ENCODE measurements at regions not wholly inside any gene's neighbourhood (a gene's known extent, or its start where the extent isn't known, plus 50 kb on each side); places are given as distances from the start of the nearest gene placed in this dataset.

- Histone ChIP-seq H3K4me3 (ENCODE audit: low read length) (no peak overlapping the region), H3K36me3 (ENCODE audit: control insufficient read depth, insufficient read depth, low read length) (no peaks in the 10 kb centered on the region), H3K27me3 (ENCODE audit: control insufficient read depth, insufficient read depth, low read length) (no peaks in the 10 kb centered on the region), H3K4me1 (ENCODE audit: control insufficient read depth, insufficient read depth, low read length) (no peaks in the 10 kb centered on the region), H3K27ac (ENCODE audit: low read length) (no peak overlapping the region), H3K9me3 (ENCODE audit: control insufficient read depth, low read depth, low read length) (no peaks in the 10 kb centered on the region)
- no peak for DNase-seq
- no CpG with 5 or more reads among the region's 1 CpG for WGBS (ENCODE audit: insufficient coverage, low lambda C conversion rate)
Measured at GRCh38 chr7:85980740-85981139, 663.0 kb upstream of the GRM3 start.

GRCh38 chr7:85974176-85974575, 669.5 kb upstream of the GRM3 start:
- DNase-seq, result no peak
- H3K27me3 ChIP-seq (ENCODE audit: control insufficient read depth, insufficient read depth, low read length), result no peaks in the 10 kb centered on the region
- no peaks in the 10 kb centered on the region for H3K9me3 ChIP-seq (ENCODE audit: control insufficient read depth, low read depth, low read length)
- H3K4me3 ChIP-seq (ENCODE audit: low read length), result no peak overlapping the region
- no peak overlapping the region for H3K27ac ChIP-seq (ENCODE audit: low read length)
- WGBS (ENCODE audit: insufficient coverage, low lambda C conversion rate), result 82% methylated on average over 1 of the region's 1 CpG
- H3K4me1 ChIP-seq (ENCODE audit: control insufficient read depth, insufficient read depth, low read length), result no peaks in the 10 kb centered on the region
- H3K36me3 ChIP-seq (ENCODE audit: control insufficient read depth, insufficient read depth, low read length), result no peaks in the 10 kb centered on the region

GRCh38 chr7:85972504-85973141, 671.1 kb upstream of the GRM3 start:
- H3K36me3 ChIP-seq (ENCODE audit: control insufficient read depth, insufficient read depth, low read length), result no peaks in the 10 kb centered on the region
- H3K9me3 ChIP-seq (ENCODE audit: control insufficient read depth, low read depth, low read length), result no peaks in the 10 kb centered on the region
- H3K4me1 ChIP-seq (ENCODE audit: control insufficient read depth, insufficient read depth, low read length), result no peaks in the 10 kb centered on the region
- H3K27me3 ChIP-seq (ENCODE audit: control insufficient read depth, insufficient read depth, low read length), result no peaks in the 10 kb centered on the region
- H3K4me3 ChIP-seq (ENCODE audit: low read length), result no peak overlapping the region
- no peak overlapping the region for H3K27ac ChIP-seq (ENCODE audit: low read length)
- no CpG with 5 or more reads among the region's 13 CpGs for WGBS (ENCODE audit: insufficient coverage, low lambda C conversion rate)
- DNase-seq, result no peak

GRCh38 chr7:85954961-85955360, 688.7 kb upstream of the GRM3 start:
- 86% methylated on average over 1 of the region's 3 CpGs for WGBS (ENCODE audit: insufficient coverage, low lambda C conversion rate)
- no peaks in the 10 kb centered on the region for H3K9me3 ChIP-seq (ENCODE audit: control insufficient read depth, low read depth, low read length)
- no peak for DNase-seq
- no peaks in the 10 kb centered on the region for H3K4me1 ChIP-seq (ENCODE audit: control insufficient read depth, insufficient read depth, low read length)
- H3K4me3 ChIP-seq (ENCODE audit: low read length), result no peak overlapping the region
- no peak overlapping the region for H3K27ac ChIP-seq (ENCODE audit: low read length)
- H3K27me3 ChIP-seq (ENCODE audit: control insufficient read depth, insufficient read depth, low read length), result no peaks in the 10 kb centered on the region
- H3K36me3 ChIP-seq (ENCODE audit: control insufficient read depth, insufficient read depth, low read length), result no peaks in the 10 kb centered on the region

- H3K9me3 ChIP-seq (ENCODE audit: control insufficient read depth, low read depth, low read length), result peaks cover 2% of the 10 kb centered on the region
- H3K27ac ChIP-seq (ENCODE audit: low read length), result no peak overlapping the region
- H3K36me3 ChIP-seq (ENCODE audit: control insufficient read depth, insufficient read depth, low read length), result no peaks in the 10 kb centered on the region
- H3K4me3 ChIP-seq (ENCODE audit: low read length), result no peak overlapping the region
- no peak for DNase-seq
- H3K4me1 ChIP-seq (ENCODE audit: control insufficient read depth, insufficient read depth, low read length), result no peaks in the 10 kb centered on the region
- no CpG with 5 or more reads among the region's 1 CpG for WGBS (ENCODE audit: insufficient coverage, low lambda C conversion rate)
- H3K27me3 ChIP-seq (ENCODE audit: control insufficient read depth, insufficient read depth, low read length), result no peaks in the 10 kb centered on the region
Measured at GRCh38 chr7:85950871-85951270, 692.8 kb upstream of the GRM3 start.

- no peaks in the 10 kb centered on the region for H3K27me3 ChIP-seq (ENCODE audit: control insufficient read depth, insufficient read depth, low read length)
- H3K4me1 ChIP-seq (ENCODE audit: control insufficient read depth, insufficient read depth, low read length), result no peaks in the 10 kb centered on the region
- H3K4me3 ChIP-seq (ENCODE audit: low read length), result no peak overlapping the region
- H3K9me3 ChIP-seq (ENCODE audit: control insufficient read depth, low read depth, low read length), result peaks cover 2% of the 10 kb centered on the region
- DNase-seq, result no peak
- H3K36me3 ChIP-seq (ENCODE audit: control insufficient read depth, insufficient read depth, low read length), result no peaks in the 10 kb centered on the region
- H3K27ac ChIP-seq (ENCODE audit: low read length), result no peak overlapping the region
- no CpG with 5 or more reads among the region's 3 CpGs for WGBS (ENCODE audit: insufficient coverage, low lambda C conversion rate)
Measured at GRCh38 chr7:85950418-85950817, 693.3 kb upstream of the GRM3 start.

GRCh38 chr7:85947767-85948166, 695.9 kb upstream of the GRM3 start:
- Histone ChIP-seq H3K27ac (ENCODE audit: low read length) (no peak overlapping the region), H3K36me3 (ENCODE audit: control insufficient read depth, insufficient read depth, low read length) (no peaks in the 10 kb centered on the region)

GRCh38 chr7:85940798-85941197, 702.9 kb upstream of the GRM3 start:
- no peaks in the 10 kb centered on the region for H3K4me1 ChIP-seq (ENCODE audit: control insufficient read depth, insufficient read depth, low read length)
- H3K27me3 ChIP-seq (ENCODE audit: control insufficient read depth, insufficient read depth, low read length), result no peaks in the 10 kb centered on the region
- H3K27ac ChIP-seq (ENCODE audit: low read length), result no peak overlapping the region
- no peak overlapping the region for H3K4me3 ChIP-seq (ENCODE audit: low read length)
- H3K36me3 ChIP-seq (ENCODE audit: control insufficient read depth, insufficient read depth, low read length), result no peaks in the 10 kb centered on the region
- DNase-seq, result no peak
- no peaks in the 10 kb centered on the region for H3K9me3 ChIP-seq (ENCODE audit: control insufficient read depth, low read depth, low read length)
- no CpG with 5 or more reads among the region's 2 CpGs for WGBS (ENCODE audit: insufficient coverage, low lambda C conversion rate)

More at GRCh38 chr7:85947767-85948166, 695.9 kb upstream of the GRM3 start:
- no peaks in the 10 kb centered on the region for H3K4me1 ChIP-seq (ENCODE audit: control insufficient read depth, insufficient read depth, low read length)
- no peak overlapping the region for H3K4me3 ChIP-seq (ENCODE audit: low read length)
- no peak for DNase-seq
- no peaks in the 10 kb centered on the region for H3K27me3 ChIP-seq (ENCODE audit: control insufficient read depth, insufficient read depth, low read length)
- peaks cover 2% of the 10 kb centered on the region for H3K9me3 ChIP-seq (ENCODE audit: control insufficient read depth, low read depth, low read length)

GRCh38 chr7:85931919-85932318, 711.8 kb upstream of the GRM3 start:
- peaks cover 2% of the 10 kb centered on the region for H3K9me3 ChIP-seq (ENCODE audit: control insufficient read depth, low read depth, low read length)
- no peaks in the 10 kb centered on the region for H3K36me3 ChIP-seq (ENCODE audit: control insufficient read depth, insufficient read depth, low read length)
- no peaks in the 10 kb centered on the region for H3K4me1 ChIP-seq (ENCODE audit: control insufficient read depth, insufficient read depth, low read length)
- WGBS (ENCODE audit: insufficient coverage, low lambda C conversion rate), result 80% methylated on average over 1 of the region's 1 CpG
- no peak for DNase-seq
- no peaks in the 10 kb centered on the region for H3K27me3 ChIP-seq (ENCODE audit: control insufficient read depth, insufficient read depth, low read length)
- no peak overlapping the region for H3K4me3 ChIP-seq (ENCODE audit: low read length)
- H3K27ac ChIP-seq (ENCODE audit: low read length), result no peak overlapping the region

- H3K9me3 ChIP-seq (ENCODE audit: control insufficient read depth, low read depth, low read length), result no peaks in the 10 kb centered on the region
- WGBS (ENCODE audit: insufficient coverage, low lambda C conversion rate), result no CpG with 5 or more reads among the region's 2 CpGs
- no peak overlapping the region for H3K27ac ChIP-seq (ENCODE audit: low read length)
- no peak overlapping the region for H3K4me3 ChIP-seq (ENCODE audit: low read length)
- H3K4me1 ChIP-seq (ENCODE audit: control insufficient read depth, insufficient read depth, low read length), result no peaks in the 10 kb centered on the region
- DNase-seq, result no peak
- H3K36me3 ChIP-seq (ENCODE audit: control insufficient read depth, insufficient read depth, low read length), result no peaks in the 10 kb centered on the region
- no peaks in the 10 kb centered on the region for H3K27me3 ChIP-seq (ENCODE audit: control insufficient read depth, insufficient read depth, low read length)
Measured at GRCh38 chr7:85928500-85928899, 715.2 kb upstream of the GRM3 start.

GRCh38 chr7:85927226-85927625, 716.5 kb upstream of the GRM3 start:
- Histone ChIP-seq H3K36me3 (ENCODE audit: control insufficient read depth, insufficient read depth, low read length) (no peaks in the 10 kb centered on the region), H3K4me3 (ENCODE audit: low read length) (no peak overlapping the region), H3K27ac (ENCODE audit: low read length) (no peak overlapping the region), H3K4me1 (ENCODE audit: control insufficient read depth, insufficient read depth, low read length) (no peaks in the 10 kb centered on the region), H3K27me3 (ENCODE audit: control insufficient read depth, insufficient read depth, low read length) (no peaks in the 10 kb centered on the region), H3K9me3 (ENCODE audit: control insufficient read depth, low read depth, low read length) (no peaks in the 10 kb centered on the region)
- no peak for DNase-seq
- WGBS (ENCODE audit: insufficient coverage, low lambda C conversion rate), result no CpG with 5 or more reads among the region's 3 CpGs

Measured in large intestine (tissue), 3 donors.